K562 (cell line): ENCODE measurements at regions not wholly inside any gene's neighbourhood (a gene's known extent, or its start where the extent isn't known, plus 50 kb on each side); places are given as distances from the start of the nearest gene placed in this dataset.

Experiments
- ATF1 ChIP-seq, 2 experiments: fragments of 450-650 bp in 1 of 2; IDR thresholded peaks; 2 replicates each; pipeline ENCODE4 v1.6.1; 2016; ENCODE audit warnings: missing compliant biosample characterization in 1 of 2, missing genetic modification characterization in 1 of 2
- CREB1 ChIP-seq, 2 experiments: sonication (generic) in 1 of 2; formaldehyde crosslinking in 1 of 2; IDR thresholded peaks; 2 replicates each; pipeline versions ENCODE4 v1.6.1 to v1.8.0; 2012 to 2022; ENCODE audit warnings: inconsistent platforms in 1 of 2, mild to moderate bottlenecking in 1 of 2, missing genetic modification reagents in 1 of 2, moderate library complexity in 1 of 2
- ELF1 ChIP-seq: fragments of 200-800 bp; sonication (Bioruptor generic); IDR thresholded peaks from 2 replicates; pipeline ENCODE4 v1.6.1; 2016; ENCODE audit warnings: missing genetic modification characterization, missing compliant biosample characterization
- EWSR1 ChIP-seq: fragments of 450-650 bp; IDR thresholded peaks from 2 replicates; pipeline ENCODE4 v1.6.1; 2018; ENCODE audit warnings: borderline replicate concordance, mild to moderate bottlenecking, low read depth, moderate library complexity; ENCODE audit not compliant: partially characterized antibody
- FOXK2 ChIP-seq, 2 experiments: fragments of 450-650 bp; IDR thresholded peaks in 1 of 2; conservative IDR thresholded peaks in 1 of 2; 2 replicates each; pipeline ENCODE4 v1.6.1; 2016; ENCODE audit warnings: low read depth in 2 of 2, mild to moderate bottlenecking in 1 of 2
- GABPA ChIP-seq: fragments of 200-800 bp; sonication (Bioruptor generic); conservative IDR thresholded peaks from 2 replicates; pipeline ENCODE4 v1.6.1; 2016; ENCODE audit warnings: low read depth, missing genetic modification characterization, missing compliant biosample characterization
- KLF13 ChIP-seq: fragments of 450-650 bp; IDR thresholded peaks from 2 replicates; pipeline ENCODE4 v1.6.1; 2016; ENCODE audit warnings: missing genetic modification characterization, low read depth, mild to moderate bottlenecking, missing compliant biosample characterization, moderate library complexity, borderline replicate concordance
- MEIS2 ChIP-seq: fragments of 450-650 bp; IDR thresholded peaks from 2 replicates; pipeline ENCODE4 v1.6.1; 2014; ENCODE audit warnings: mild to moderate bottlenecking; ENCODE audit not compliant: partially characterized antibody
- NFRKB ChIP-seq: fragments of 450-650 bp; IDR thresholded peaks from 2 replicates; pipeline ENCODE4 v1.6.1; 2016; ENCODE audit warnings: low read depth
- NRF1 ChIP-seq, 2 experiments: fragments of 450-650 bp; IDR thresholded peaks in 1 of 2; conservative IDR thresholded peaks in 1 of 2; 2 replicates each; pipeline ENCODE4 v1.6.1; 2014; ENCODE audit warnings: mild to moderate bottlenecking in 2 of 2
- RAD21 ChIP-seq, 2 experiments: fragments of 250-450 bp in 1 of 2; fragments of 450-650 bp in 1 of 2; sonication (Bioruptor Pico) in 1 of 2; formaldehyde crosslinking in 1 of 2; IDR thresholded peaks in 1 of 2; conservative IDR thresholded peaks in 1 of 2; 2 replicates each; pipeline versions ENCODE4 v1.4.0 to v1.8.0; 2020 to 2022; ENCODE audit warnings: mild to moderate bottlenecking in 2 of 2, moderate library complexity in 1 of 2
- SIX5 ChIP-seq, 2 experiments: IDR thresholded peaks; 2 replicates each; pipeline ENCODE4 v1.6.1; 2011; ENCODE audit warnings: low read length in 2 of 2, borderline replicate concordance in 1 of 2, low read depth in 1 of 2, mild to moderate bottlenecking in 1 of 2, moderate library complexity in 1 of 2; ENCODE audit not compliant: insufficient read depth in 1 of 2
- SNIP1 ChIP-seq: fragments of 450-650 bp; IDR thresholded peaks from 2 replicates; pipeline ENCODE4 v1.7.1; 2017; ENCODE audit warnings: low read depth, mild to moderate bottlenecking
- TAF7 ChIP-seq: fragments of 450-650 bp; IDR thresholded peaks from 2 replicates; pipeline ENCODE4 v1.6.1; 2016; ENCODE audit warnings: missing genetic modification characterization, missing compliant biosample characterization
- TEAD4 ChIP-seq, 2 experiments: sonication (generic) in 1 of 2; formaldehyde crosslinking in 1 of 2; IDR thresholded peaks; 2 replicates each; pipeline versions ENCODE4 v1.6.1 to v1.8.0; 2012 to 2022; ENCODE audit warnings: borderline replicate concordance in 1 of 2, inconsistent platforms in 1 of 2, low read length in 1 of 2, mild to moderate bottlenecking in 1 of 2, missing genetic modification reagents in 1 of 2
- ZKSCAN3 ChIP-seq: fragments of 250-450 bp; sonication (Bioruptor Pico); IDR thresholded peaks from 2 replicates; pipeline ENCODE4 v1.4.0; 2020
- ZNF354B ChIP-seq: fragments of 250-450 bp; sonication (Bioruptor Pico); IDR thresholded peaks from 2 replicates; pipeline ENCODE4 v1.4.0; 2020
- ZNF584 ChIP-seq: fragments of 200-800 bp; sonication (Bioruptor generic); IDR thresholded peaks from 2 replicates; pipeline ENCODE4 v1.6.1; 2016; ENCODE audit warnings: low read depth, mild to moderate bottlenecking, missing genetic modification characterization, missing compliant biosample characterization
- TF ChIP-seq, protein P1 (sequence below), 2 experiments: fragments of 450-650 bp in 1 of 2; sonication (generic) in 1 of 2; formaldehyde crosslinking in 1 of 2; IDR thresholded peaks in 1 of 2; conservative IDR thresholded peaks in 1 of 2; 2 replicates each; pipeline versions ENCODE4 v1.6.1 to v1.8.1; 2016 to 2023; ENCODE audit warnings: mild to moderate bottlenecking in 2 of 2, moderate library complexity in 2 of 2, inconsistent platforms in 1 of 2, missing genetic modification reagents in 1 of 2
- TF ChIP-seq, protein P2 (sequence below): fragments of 200-400 bp; formaldehyde crosslinking; IDR thresholded peaks from 2 replicates; pipeline ENCODE4 v1.6.1; 2017; ENCODE audit warnings: mild to moderate bottlenecking, low read depth, low read length, moderate library complexity
- TF ChIP-seq, protein P3 (sequence below): fragments of 450-650 bp; formaldehyde crosslinking; IDR thresholded peaks from 2 replicates; pipeline ENCODE4 v1.4.0; 2020; ENCODE audit warnings: mild to moderate bottlenecking, moderate library complexity

DNA sequence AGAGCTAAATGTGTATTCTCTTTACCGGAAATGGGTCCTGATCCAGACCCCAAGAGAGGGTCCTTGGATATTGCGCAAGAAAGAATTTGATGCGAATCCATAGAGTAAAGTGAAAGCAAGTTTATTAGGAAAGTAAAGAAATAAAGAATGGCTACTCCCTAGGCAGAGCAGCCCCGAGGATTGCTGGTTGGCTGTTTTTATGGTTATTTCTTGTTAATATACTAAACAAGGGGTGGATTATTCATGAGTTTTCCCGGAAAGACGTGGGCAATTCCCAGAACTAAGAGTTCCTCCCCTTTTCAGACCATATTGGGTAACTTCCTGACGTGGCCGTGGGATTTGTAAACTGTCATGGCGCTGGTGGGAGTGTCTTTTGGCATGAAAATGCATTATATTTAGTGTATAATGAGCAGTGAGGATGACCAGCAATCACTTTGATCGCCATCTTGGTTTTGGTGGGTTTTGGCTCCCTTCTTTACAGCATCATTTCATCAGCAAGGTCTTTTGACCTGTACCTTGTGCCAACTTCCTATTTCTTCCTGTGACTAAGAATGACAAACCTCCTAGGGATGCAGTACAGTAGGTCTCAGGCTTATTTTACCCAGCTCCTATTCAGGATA is 60.4 kb downstream of the ARL4A start (continued):
- TF ChIP-seq, protein P1, sequence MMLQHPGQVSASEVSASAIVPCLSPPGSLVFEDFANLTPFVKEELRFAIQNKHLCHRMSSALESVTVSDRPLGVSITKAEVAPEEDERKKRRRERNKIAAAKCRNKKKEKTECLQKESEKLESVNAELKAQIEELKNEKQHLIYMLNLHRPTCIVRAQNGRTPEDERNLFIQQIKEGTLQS (IDR thresholded peaks at IDR 0.05) = peak; percentile 73
- TF ChIP-seq, protein P1 (CRISPR knock-in tag; conservative IDR thresholded peaks at IDR 0.05) = 0 out of 2 replicates have a peak, but pooled peaks have one; percentile 30
- TF ChIP-seq ATF1 (CRISPR knock-in tag; IDR thresholded peaks at IDR 0.05) (no peak), ATF1 (tag; IDR thresholded peaks at IDR 0.05) (peak; percentile 80), RAD21 (CRISPR knock-in tag; conservative IDR thresholded peaks at IDR 0.05 in 1 of 2, IDR thresholded peaks at IDR 0.05 in 1 of 2) (peak in 1 of 2 experiments; percentile 21; a peak in 1 of 4 replicates), TEAD4 (IDR thresholded peaks at IDR 0.05; ENCODE audit: low read length) (peak; percentile 53; the same call in 1 of the 2 replicates), TEAD4 (CRISPR knock-in tag; IDR thresholded peaks at IDR 0.05; ENCODE audit: borderline replicate concordance) (no peak), ZKSCAN3 (CRISPR knock-in tag) (no peak), KLF13 (0 out of 2 replicates have a peak, but pooled peaks have one; percentile 16), MEIS2 (peak; percentile 46), NFRKB (peak; percentile 88), FOXK2 (conservative IDR thresholded peaks at IDR 0.05 in 1 of 2, IDR thresholded peaks at IDR 0.05 in 1 of 2; ENCODE audit: low read depth in 2 of 2) (peak; percentile 55 to 76; a peak in 1 of 4 replicates), EWSR1 (no peak), ZNF584 (CRISPR knock-in tag) (no peak), GABPA (tag) (no peak), ELF1 (tag) (peak; percentile 29; the same call in 1 of the 2 replicates), CREB1 (IDR thresholded peaks at IDR 0.05) (no peak), CREB1 (CRISPR knock-in tag; IDR thresholded peaks at IDR 0.05) (no peak), ZNF354B (CRISPR knock-in tag) (0 out of 2 replicates have a peak, but pooled peaks have one; percentile 5), NRF1 (conservative IDR thresholded peaks at IDR 0.05 in 1 of 2, IDR thresholded peaks at IDR 0.05 in 1 of 2) (peak; percentile 47 to 49; a peak in 3 of 4 replicates), TAF7 (peak; percentile 41; the same call in 1 of the 2 replicates), SIX5 (IDR thresholded peaks at IDR 0.05; ENCODE audit: borderline replicate concordance in 1 of 2, insufficient read depth in 1 of 2, low read depth in 1 of 2, low read length in 2 of 2) (peak in 1 of 2 experiments; percentile 42; a peak in 1 of 4 replicates), SNIP1 (no peak)
- TF ChIP-seq, protein P2, sequence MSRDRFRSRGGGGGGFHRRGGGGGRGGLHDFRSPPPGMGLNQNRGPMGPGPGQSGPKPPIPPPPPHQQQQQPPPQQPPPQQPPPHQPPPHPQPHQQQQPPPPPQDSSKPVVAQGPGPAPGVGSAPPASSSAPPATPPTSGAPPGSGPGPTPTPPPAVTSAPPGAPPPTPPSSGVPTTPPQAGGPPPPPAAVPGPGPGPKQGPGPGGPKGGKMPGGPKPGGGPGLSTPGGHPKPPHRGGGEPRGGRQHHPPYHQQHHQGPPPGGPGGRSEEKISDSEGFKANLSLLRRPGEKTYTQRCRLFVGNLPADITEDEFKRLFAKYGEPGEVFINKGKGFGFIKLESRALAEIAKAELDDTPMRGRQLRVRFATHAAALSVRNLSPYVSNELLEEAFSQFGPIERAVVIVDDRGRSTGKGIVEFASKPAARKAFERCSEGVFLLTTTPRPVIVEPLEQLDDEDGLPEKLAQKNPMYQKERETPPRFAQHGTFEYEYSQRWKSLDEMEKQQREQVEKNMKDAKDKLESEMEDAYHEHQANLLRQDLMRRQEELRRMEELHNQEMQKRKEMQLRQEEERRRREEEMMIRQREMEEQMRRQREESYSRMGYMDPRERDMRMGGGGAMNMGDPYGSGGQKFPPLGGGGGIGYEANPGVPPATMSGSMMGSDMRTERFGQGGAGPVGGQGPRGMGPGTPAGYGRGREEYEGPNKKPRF = no peak
- TF ChIP-seq, protein P3, sequence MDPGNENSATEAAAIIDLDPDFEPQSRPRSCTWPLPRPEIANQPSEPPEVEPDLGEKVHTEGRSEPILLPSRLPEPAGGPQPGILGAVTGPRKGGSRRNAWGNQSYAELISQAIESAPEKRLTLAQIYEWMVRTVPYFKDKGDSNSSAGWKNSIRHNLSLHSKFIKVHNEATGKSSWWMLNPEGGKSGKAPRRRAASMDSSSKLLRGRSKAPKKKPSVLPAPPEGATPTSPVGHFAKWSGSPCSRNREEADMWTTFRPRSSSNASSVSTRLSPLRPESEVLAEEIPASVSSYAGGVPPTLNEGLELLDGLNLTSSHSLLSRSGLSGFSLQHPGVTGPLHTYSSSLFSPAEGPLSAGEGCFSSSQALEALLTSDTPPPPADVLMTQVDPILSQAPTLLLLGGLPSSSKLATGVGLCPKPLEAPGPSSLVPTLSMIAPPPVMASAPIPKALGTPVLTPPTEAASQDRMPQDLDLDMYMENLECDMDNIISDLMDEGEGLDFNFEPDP (CRISPR knock-in tag) = no peak
